ENCODE measurements at regions not wholly inside any gene's neighbourhood (a gene's known extent, or its start where the extent isn't known, plus 50 kb on each side); places are given as distances from the start of the nearest gene placed in this dataset.

GRCh38 chr7:16244469-16244868, 176.9 kb downstream of the CRPPA start:
- no peak overlapping the region for H3K4me3 ChIP-seq (ENCODE audit: low read depth in 2 of 2, low read length in 2 of 2)
- TF ChIP-seq POLR2AphosphoS5 (IDR thresholded peaks at IDR 0.05; ENCODE audit: low read depth, low read length) (no peak), SIN3A (IDR thresholded peaks at IDR 0.05; ENCODE audit: borderline replicate concordance, insufficient read depth, low read depth, low read length) (no peak), REST (IDR thresholded peaks at IDR 0.05; ENCODE audit: insufficient read depth in 1 of 2, low read depth in 2 of 2, low read length in 1 of 2) (no peak), TCF7L2 (IDR thresholded peaks at IDR 0.05; ENCODE audit: low read depth, low read length) (no peak)
- TF ChIP-seq, protein P1, sequence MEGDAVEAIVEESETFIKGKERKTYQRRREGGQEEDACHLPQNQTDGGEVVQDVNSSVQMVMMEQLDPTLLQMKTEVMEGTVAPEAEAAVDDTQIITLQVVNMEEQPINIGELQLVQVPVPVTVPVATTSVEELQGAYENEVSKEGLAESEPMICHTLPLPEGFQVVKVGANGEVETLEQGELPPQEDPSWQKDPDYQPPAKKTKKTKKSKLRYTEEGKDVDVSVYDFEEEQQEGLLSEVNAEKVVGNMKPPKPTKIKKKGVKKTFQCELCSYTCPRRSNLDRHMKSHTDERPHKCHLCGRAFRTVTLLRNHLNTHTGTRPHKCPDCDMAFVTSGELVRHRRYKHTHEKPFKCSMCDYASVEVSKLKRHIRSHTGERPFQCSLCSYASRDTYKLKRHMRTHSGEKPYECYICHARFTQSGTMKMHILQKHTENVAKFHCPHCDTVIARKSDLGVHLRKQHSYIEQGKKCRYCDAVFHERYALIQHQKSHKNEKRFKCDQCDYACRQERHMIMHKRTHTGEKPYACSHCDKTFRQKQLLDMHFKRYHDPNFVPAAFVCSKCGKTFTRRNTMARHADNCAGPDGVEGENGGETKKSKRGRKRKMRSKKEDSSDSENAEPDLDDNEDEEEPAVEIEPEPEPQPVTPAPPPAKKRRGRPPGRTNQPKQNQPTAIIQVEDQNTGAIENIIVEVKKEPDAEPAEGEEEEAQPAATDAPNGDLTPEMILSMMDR (IDR thresholded peaks at IDR 0.05) = no peak
- DNase-seq (ENCODE audit: low read depth, low spot score) (no peak), ATAC-seq (no peak)
- in situ Hi-C loops (cut with HindIII; ENCODE audit: low pct_unique_long_range_greater_than_20kb, low sequenced_read_pairs) (no loop called here), intact Hi-C loops (cut with micrococcal nuclease; ENCODE audit: unreplicated experiment) (no loop called here)
- no peaks in the 10 kb centered on the region for H3K36me3 ChIP-seq (ENCODE audit: control insufficient read depth, insufficient read depth, low read length)
- CTCF ChIA-PET = no interaction called here
- no TSS peak for BruUV-seq (replicated peaks)
- H3K4me1 ChIP-seq (ENCODE audit: control insufficient read depth, insufficient read depth, low read length) = no peaks in the 10 kb centered on the region
- H3K27me3 ChIP-seq (ENCODE audit: control insufficient read depth, insufficient read depth, low read length) = no peaks in the 10 kb centered on the region
- POLR2A ChIA-PET = no interaction called here
- H3K27ac ChIP-seq (ENCODE audit: low read length) = no peak overlapping the region
- no peaks in the 10 kb centered on the region for H3K9me3 ChIP-seq (ENCODE audit: control insufficient read depth, insufficient read depth, low read depth, low read length)

GRCh38 chr7:16242920-16243319, 178.4 kb downstream of the CRPPA start:
- ATAC-seq (no peak), DNase-seq (ENCODE audit: low read depth, low spot score) (no peak)
- Histone ChIP-seq H3K27me3 (ENCODE audit: control insufficient read depth, insufficient read depth, low read length) (no peaks in the 10 kb centered on the region), H3K4me1 (ENCODE audit: control insufficient read depth, insufficient read depth, low read length) (no peaks in the 10 kb centered on the region), H3K4me3 (ENCODE audit: low read depth in 2 of 2, low read length in 2 of 2) (no peak overlapping the region), H3K36me3 (ENCODE audit: control insufficient read depth, insufficient read depth, low read length) (no peaks in the 10 kb centered on the region), H3K27ac (ENCODE audit: low read length) (no peak overlapping the region), H3K9me3 (ENCODE audit: control insufficient read depth, insufficient read depth, low read depth, low read length) (no peaks in the 10 kb centered on the region)
- POLR2A ChIA-PET = no interaction called here
- CTCF ChIA-PET = no interaction called here
- no TSS peak for BruUV-seq (replicated peaks)
- TF ChIP-seq POLR2AphosphoS5 (IDR thresholded peaks at IDR 0.05; ENCODE audit: low read depth, low read length) (no peak), REST (IDR thresholded peaks at IDR 0.05; ENCODE audit: insufficient read depth in 1 of 2, low read depth in 2 of 2, low read length in 1 of 2) (no peak), SIN3A (IDR thresholded peaks at IDR 0.05; ENCODE audit: borderline replicate concordance, insufficient read depth, low read depth, low read length) (no peak), TCF7L2 (IDR thresholded peaks at IDR 0.05; ENCODE audit: low read depth, low read length) (no peak)
- TF ChIP-seq, protein P1 (IDR thresholded peaks at IDR 0.05) = no peak
- intact Hi-C loops (cut with micrococcal nuclease; ENCODE audit: unreplicated experiment) = no loop called here
- in situ Hi-C loops (cut with HindIII; ENCODE audit: low pct_unique_long_range_greater_than_20kb, low sequenced_read_pairs) = no loop called here

Measured in Panc1 (cell line).